ENCODE measurements at regions not wholly inside any gene's neighbourhood (a gene's known extent, or its start where the extent isn't known, plus 50 kb on each side); places are given as distances from the start of the nearest gene placed in this dataset.

DNA sequence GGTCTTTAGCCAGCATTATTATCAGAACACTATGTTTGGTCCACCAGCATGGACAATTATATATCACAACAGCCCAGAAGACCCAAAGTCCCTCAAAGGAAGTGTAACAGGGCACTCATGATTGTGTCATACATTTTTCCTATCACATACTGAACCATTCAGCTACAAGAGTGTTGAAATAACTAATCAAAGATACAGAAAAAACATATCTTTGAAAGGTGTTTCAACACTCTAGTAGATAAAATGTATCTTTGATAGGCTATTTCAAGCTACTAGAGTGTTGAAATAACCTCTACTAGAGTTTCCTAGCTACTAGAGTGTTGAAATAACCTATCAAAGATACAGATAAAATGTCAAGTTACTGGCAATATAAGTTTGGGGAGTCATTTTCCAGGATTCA lies 545.0 kb downstream of the PRR16 start:
- intact Hi-C loops (cut with micrococcal nuclease), result loop anchor here (5.0 kb wide), 1 partner anchor 113 kb away; no protein-coding TSS in a partner anchor
- ATAC-seq (ENCODE audit: low read depth), result no peak

More for the DNA sequence above, 545.0 kb downstream of the PRR16 start:
- H3K4me3 ChIP-seq (ENCODE audit: insufficient read depth, low read depth, low read length), result no peak overlapping the region
- no peak overlapping the region for H3K23ac ChIP-seq (ENCODE audit: low read depth, low read length)
- CTCF ChIA-PET, result no interaction called here
- TF ChIP-seq POLR2A (IDR thresholded peaks at IDR 0.05; ENCODE audit: low read depth, low read length), result no peak
- TF ChIP-seq MAZ (IDR thresholded peaks at IDR 0.05; ENCODE audit: borderline replicate concordance, low read depth, low read length), result no peak
- TF ChIP-seq MXI1 (IDR thresholded peaks at IDR 0.05; ENCODE audit: borderline replicate concordance, low read depth, low read length), result no peak
- TF ChIP-seq CEBPB (IDR thresholded peaks at IDR 0.05; ENCODE audit: low read depth, low read length), result no peak
- no peak for TF ChIP-seq BHLHE40 (IDR thresholded peaks at IDR 0.05; ENCODE audit: low read depth, low read length)
- no peak for TF ChIP-seq RCOR1 (IDR thresholded peaks at IDR 0.05; ENCODE audit: insufficient replicate concordance, low read length)
- TF ChIP-seq SMC3 (IDR thresholded peaks at IDR 0.05; ENCODE audit: low read depth, low read length), result no peak
- TF ChIP-seq, protein P1, sequence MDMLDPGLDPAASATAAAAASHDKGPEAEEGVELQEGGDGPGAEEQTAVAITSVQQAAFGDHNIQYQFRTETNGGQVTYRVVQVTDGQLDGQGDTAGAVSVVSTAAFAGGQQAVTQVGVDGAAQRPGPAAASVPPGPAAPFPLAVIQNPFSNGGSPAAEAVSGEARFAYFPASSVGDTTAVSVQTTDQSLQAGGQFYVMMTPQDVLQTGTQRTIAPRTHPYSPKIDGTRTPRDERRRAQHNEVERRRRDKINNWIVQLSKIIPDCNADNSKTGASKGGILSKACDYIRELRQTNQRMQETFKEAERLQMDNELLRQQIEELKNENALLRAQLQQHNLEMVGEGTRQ (IDR thresholded peaks at IDR 0.05; ENCODE audit: low read depth, low read length), result no peak
- no peak for TF ChIP-seq NFE2L2 (IDR thresholded peaks at IDR 0.05; ENCODE audit: low read depth, low read length)
- TF ChIP-seq CHD1 (IDR thresholded peaks at IDR 0.05; ENCODE audit: low read depth, low read length), result no peak
- TF ChIP-seq RFX5 (IDR thresholded peaks at IDR 0.05; ENCODE audit: low read depth, low read length), result no peak
- TF ChIP-seq MAFK (IDR thresholded peaks at IDR 0.05; ENCODE audit: low read depth, low read length), result no peak
- TF ChIP-seq FOS (IDR thresholded peaks at IDR 0.05; ENCODE audit: low read depth, low read length), result no peak
- no peak for TF ChIP-seq RAD21 (IDR thresholded peaks at IDR 0.05; ENCODE audit: low read length)
- TF ChIP-seq, protein P2, sequence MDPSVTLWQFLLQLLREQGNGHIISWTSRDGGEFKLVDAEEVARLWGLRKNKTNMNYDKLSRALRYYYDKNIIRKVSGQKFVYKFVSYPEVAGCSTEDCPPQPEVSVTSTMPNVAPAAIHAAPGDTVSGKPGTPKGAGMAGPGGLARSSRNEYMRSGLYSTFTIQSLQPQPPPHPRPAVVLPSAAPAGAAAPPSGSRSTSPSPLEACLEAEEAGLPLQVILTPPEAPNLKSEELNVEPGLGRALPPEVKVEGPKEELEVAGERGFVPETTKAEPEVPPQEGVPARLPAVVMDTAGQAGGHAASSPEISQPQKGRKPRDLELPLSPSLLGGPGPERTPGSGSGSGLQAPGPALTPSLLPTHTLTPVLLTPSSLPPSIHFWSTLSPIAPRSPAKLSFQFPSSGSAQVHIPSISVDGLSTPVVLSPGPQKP (IDR thresholded peaks at IDR 0.05; ENCODE audit: borderline replicate concordance, low read depth, low read length), result no peak
- TF ChIP-seq, protein P3, sequence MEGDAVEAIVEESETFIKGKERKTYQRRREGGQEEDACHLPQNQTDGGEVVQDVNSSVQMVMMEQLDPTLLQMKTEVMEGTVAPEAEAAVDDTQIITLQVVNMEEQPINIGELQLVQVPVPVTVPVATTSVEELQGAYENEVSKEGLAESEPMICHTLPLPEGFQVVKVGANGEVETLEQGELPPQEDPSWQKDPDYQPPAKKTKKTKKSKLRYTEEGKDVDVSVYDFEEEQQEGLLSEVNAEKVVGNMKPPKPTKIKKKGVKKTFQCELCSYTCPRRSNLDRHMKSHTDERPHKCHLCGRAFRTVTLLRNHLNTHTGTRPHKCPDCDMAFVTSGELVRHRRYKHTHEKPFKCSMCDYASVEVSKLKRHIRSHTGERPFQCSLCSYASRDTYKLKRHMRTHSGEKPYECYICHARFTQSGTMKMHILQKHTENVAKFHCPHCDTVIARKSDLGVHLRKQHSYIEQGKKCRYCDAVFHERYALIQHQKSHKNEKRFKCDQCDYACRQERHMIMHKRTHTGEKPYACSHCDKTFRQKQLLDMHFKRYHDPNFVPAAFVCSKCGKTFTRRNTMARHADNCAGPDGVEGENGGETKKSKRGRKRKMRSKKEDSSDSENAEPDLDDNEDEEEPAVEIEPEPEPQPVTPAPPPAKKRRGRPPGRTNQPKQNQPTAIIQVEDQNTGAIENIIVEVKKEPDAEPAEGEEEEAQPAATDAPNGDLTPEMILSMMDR (conservative IDR thresholded peaks at IDR 0.05; ENCODE audit: low read depth, low read length), result no peak
- H2BK15ac ChIP-seq (ENCODE audit: low read depth, low read length), result no peak overlapping the region
- H2BK5ac ChIP-seq (ENCODE audit: low read depth, low read length, poor library complexity, severe bottlenecking), result no peak overlapping the region
- H2BK120ac ChIP-seq (ENCODE audit: low read depth, low read length), result no peak overlapping the region
- H4K20me1 ChIP-seq (ENCODE audit: insufficient read depth, low read length), result no peaks in the 10 kb centered on the region
- no peak overlapping the region for H3K4me2 ChIP-seq (ENCODE audit: low read depth, low read length)
- no peaks in the 10 kb centered on the region for H3K9me1 ChIP-seq (ENCODE audit: insufficient read depth, low read length)
- no peak for DNase-seq
- POLR2A ChIA-PET (ENCODE audit: unreplicated experiment), result no interaction called here
- no peaks in the 10 kb centered on the region for H3K36me3 ChIP-seq (ENCODE audit: control insufficient read depth, insufficient read depth, low read length)
- H3K9me3 ChIP-seq (ENCODE audit: control insufficient read depth, insufficient read depth, low read length), result no peaks in the 10 kb centered on the region
- no peak overlapping the region for H3K9ac ChIP-seq (ENCODE audit: low read depth, low read length)
- in situ Hi-C loops (cut with MboI; ENCODE audit: low sequenced_read_pairs), result no loop called here
- H2AK9ac ChIP-seq (replicated peaks; ENCODE audit: low read depth, low read length, poor library complexity), result no peak overlapping the region
- H2AFZ ChIP-seq (replicated peaks; ENCODE audit: low read length, poor library complexity), result no peak overlapping the region
- no peak overlapping the region for H3K18ac ChIP-seq (ENCODE audit: low read depth, low read length)
- no peaks in the 10 kb centered on the region for H3K27me3 ChIP-seq (ENCODE audit: control insufficient read depth, insufficient read depth, low read length)
- no peak overlapping the region for H3K56ac ChIP-seq (ENCODE audit: extremely low read depth, insufficient read depth, low read length)
- no peaks in the 10 kb centered on the region for H3K4me1 ChIP-seq (ENCODE audit: control insufficient read depth, insufficient read depth, low read length)
- no peak overlapping the region for H3K4ac ChIP-seq (ENCODE audit: low read depth, low read length)
- H3K14ac ChIP-seq (replicated peaks; ENCODE audit: low read depth, low read length), result no peak overlapping the region
- H2AK5ac ChIP-seq (ENCODE audit: low read depth, low read length), result no peak overlapping the region
- dilution Hi-C loops (cut with HindIII; ENCODE audit: low sequenced_read_pairs, unreplicated experiment), result no loop called here
- no peak overlapping the region for H3K27ac ChIP-seq (ENCODE audit: insufficient read depth, low read length)
- no peak overlapping the region for H4K5ac ChIP-seq (ENCODE audit: low read depth, low read length)
- BruUV-seq (replicated peaks), result no TSS peak
- no peak overlapping the region for H4K91ac ChIP-seq (ENCODE audit: insufficient read depth, low read depth, low read length)
- H3K79me1 ChIP-seq (ENCODE audit: low read depth in 1 of 2, low read length in 2 of 2), result no peaks in the 10 kb centered on the region
- no peak overlapping the region for H2BK20ac ChIP-seq (ENCODE audit: low read depth, low read length)
- no peak overlapping the region for H4K8ac ChIP-seq (ENCODE audit: low read depth in 2 of 2, low read length in 2 of 2)

Measured in IMR-90 (cell line).